ENCODE measurements at regions not wholly inside any gene's neighbourhood (a gene's known extent, or its start where the extent isn't known, plus 50 kb on each side); places are given as distances from the start of the nearest gene placed in this dataset.

- no peak for DNase-seq (ENCODE audit: low read depth)
These were observed 95.0 kb upstream of the BMPER start for GRCh38 chr7:33810356-33810755.

GRCh38 chr7:33813331-33813730 is 92.0 kb upstream of the BMPER start:
- DNase-seq (ENCODE audit: low read depth), result peak; percentile 77

- no peak for DNase-seq (ENCODE audit: low read depth)
These were observed 90.9 kb upstream of the BMPER start for GRCh38 chr7:33814400-33814799.

GRCh38 chr7:33814936-33815335 is 90.4 kb upstream of the BMPER start:
- no peak for DNase-seq (ENCODE audit: low read depth)

- no peak for DNase-seq (ENCODE audit: low read depth)
These were observed 90.0 kb upstream of the BMPER start for GRCh38 chr7:33815336-33815735.

GRCh38 chr7:33816106-33816505 is 89.2 kb upstream of the BMPER start:
- no peak for DNase-seq (ENCODE audit: low read depth)

- DNase-seq (ENCODE audit: low read depth), result no peak
These were observed 85.7 kb upstream of the BMPER start for GRCh38 chr7:33819658-33820057.

GRCh38 chr7:33820206-33820605 is 85.1 kb upstream of the BMPER start:
- no peak for DNase-seq (ENCODE audit: low read depth)

- DNase-seq (ENCODE audit: low read depth), result peak; percentile 90
These were observed 83.4 kb upstream of the BMPER start for GRCh38 chr7:33821970-33822369.

GRCh38 chr7:33823913-33824312 is 81.4 kb upstream of the BMPER start:
- no peak for DNase-seq (ENCODE audit: low read depth)

- peak; percentile 79 for DNase-seq (ENCODE audit: low read depth)
These were observed 80.4 kb upstream of the BMPER start for GRCh38 chr7:33824911-33825459.

GRCh38 chr7:33825644-33826043 is 79.7 kb upstream of the BMPER start:
- no peak for DNase-seq (ENCODE audit: low read depth)

GRCh38 chr7:33829536-33829935 is 75.8 kb upstream of the BMPER start:
- DNase-seq (ENCODE audit: low read depth), result no peak

- DNase-seq (ENCODE audit: low read depth), result peak; percentile 44
These were observed 73.8 kb upstream of the BMPER start for GRCh38 chr7:33831389-33832141.

GRCh38 chr7:33832271-33832721 is 73.0 kb upstream of the BMPER start:
- no peak for DNase-seq (ENCODE audit: low read depth)

- DNase-seq (ENCODE audit: low read depth), result no peak
These were observed 68.5 kb upstream of the BMPER start for GRCh38 chr7:33836797-33837355.

GRCh38 chr7:33837356-33837851 is 67.9 kb upstream of the BMPER start:
- DNase-seq (ENCODE audit: low read depth), result no peak

- DNase-seq (ENCODE audit: low read depth), result no peak
These were observed 64.3 kb upstream of the BMPER start for GRCh38 chr7:33841031-33841430.

GRCh38 chr7:33841705-33842129 is 63.6 kb upstream of the BMPER start:
- DNase-seq (ENCODE audit: low read depth), result peak; percentile 68

GRCh38 chr7:33842150-33842549 is 63.2 kb upstream of the BMPER start:
- no peak for DNase-seq (ENCODE audit: low read depth)

- DNase-seq (ENCODE audit: low read depth), result peak; percentile 91
These were observed 59.3 kb upstream of the BMPER start for GRCh38 chr7:33845991-33846509.

- peak; percentile 92 for DNase-seq (ENCODE audit: low read depth)
These were observed 56.3 kb upstream of the BMPER start for GRCh38 chr7:33849004-33849403.

All from LHCN-M2 (cell line).